Naive B cell (primary cell): ENCODE measurements at regions not wholly inside any gene's neighbourhood (a gene's known extent, or its start where the extent isn't known, plus 50 kb on each side); places are given as distances from the start of the nearest gene placed in this dataset.

Source experiments
- ATAC-seq, 2 donors: fragments of 150-1000 bp; cut with Tn5 transposase; 2 replicates each; pipeline ENCODE4 v1.10.0; 2021; ENCODE audit warnings: low read depth in 2 of 2, mild to moderate bottlenecking in 2 of 2, moderate library complexity in 2 of 2
- DNase-seq: peaks from one replicate; pipeline ENCODE4 v3.0.0; 2022
- H3K27ac Mint-ChIP-seq, 6 donors: one replicate each; pipeline ENCODE4 v1.8.0; 2020 to 2022; ENCODE audit warnings: mild to moderate bottlenecking in 6 of 6, mixed read lengths in 6 of 6, moderate library complexity in 5 of 6, inconsistent platforms in 2 of 6
- H3K27me3 Mint-ChIP-seq, 3 donors: one replicate each; pipeline ENCODE4 v1.8.0; 2021 to 2022; ENCODE audit warnings: mixed read lengths in 3 of 3, mild to moderate bottlenecking in 1 of 3
- H3K36me3 Mint-ChIP-seq, 2 donors: one replicate each; pipeline ENCODE4 v1.8.0; 2020 to 2022; ENCODE audit warnings: mixed read lengths in 2 of 2, inconsistent platforms in 1 of 2, mild to moderate bottlenecking in 1 of 2
- H3K4me1 Mint-ChIP-seq, 3 donors: one replicate each; pipeline ENCODE4 v1.8.0; 2020 to 2022; ENCODE audit warnings: mixed read lengths in 3 of 3, inconsistent platforms in 1 of 3, mild to moderate bottlenecking in 1 of 3, moderate library complexity in 1 of 3
- H3K4me3 Mint-ChIP-seq, 8 donors: one replicate each; pipeline ENCODE4 v1.8.0; 2020 to 2022; ENCODE audit warnings: mild to moderate bottlenecking in 8 of 8, mixed read lengths in 8 of 8, moderate library complexity in 8 of 8, inconsistent platforms in 2 of 8
- H3K9me3 Mint-ChIP-seq, 7 donors: one replicate each; pipeline ENCODE4 v1.8.0; 2020 to 2022; ENCODE audit warnings: mixed read lengths in 7 of 7, mild to moderate bottlenecking in 5 of 7, inconsistent platforms in 2 of 7, moderate library complexity in 1 of 7

DNA sequence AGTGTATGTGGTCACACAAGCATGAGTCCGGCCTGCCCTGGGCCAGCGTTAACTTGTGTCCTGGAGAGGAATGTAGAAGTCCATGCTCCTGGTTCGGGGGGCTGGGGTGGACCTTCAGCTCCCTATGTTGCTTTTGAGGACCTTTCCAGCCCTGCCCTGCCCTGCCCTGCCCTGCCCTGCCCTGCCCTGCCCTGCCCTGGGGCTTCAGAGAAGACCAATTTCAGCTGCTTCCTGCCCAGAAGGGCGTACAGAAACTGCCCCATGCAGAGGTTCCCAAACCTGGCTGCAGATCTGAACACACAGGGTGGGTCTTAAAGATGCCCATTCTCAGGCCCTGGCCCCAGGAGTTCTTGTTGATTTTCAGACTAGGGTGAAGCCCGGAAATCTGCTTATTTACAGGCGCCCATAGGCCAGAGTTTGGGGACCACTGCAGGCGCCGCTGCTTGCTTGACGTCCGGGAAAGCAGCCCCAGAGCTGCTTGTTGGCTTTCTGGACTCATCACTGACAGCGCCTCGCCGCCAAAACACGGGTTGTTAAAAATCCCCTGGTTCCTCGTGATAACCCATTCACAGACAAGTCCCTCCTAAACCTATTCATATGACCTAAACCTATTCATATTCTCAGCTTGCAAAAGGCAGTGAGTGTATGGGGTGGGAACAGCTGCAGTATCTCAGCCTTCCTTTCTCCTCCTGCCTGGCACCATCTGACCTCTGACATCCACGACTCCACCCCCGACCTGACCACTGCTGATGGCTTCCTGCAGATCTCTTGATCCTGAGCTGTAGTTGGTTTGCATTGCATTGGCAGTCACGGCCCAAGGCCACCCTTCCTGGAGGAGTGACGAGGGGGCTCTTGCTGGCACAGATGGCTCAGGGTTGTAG, 198.3 kb downstream of the GLI2 start:
- Mint-ChIP-seq H3K27ac (no peak overlapping the region), H3K36me3 (no peaks in the 10 kb centered on the region), H3K27me3 (peaks cover 0 to 4% (median 0%) of the 10 kb centered on the region in 3 donors), H3K4me3 (no peak overlapping the region), H3K4me1 (no peaks in the 10 kb centered on the region), H3K9me3 (peaks cover 0 to 9% (median 4%) of the 10 kb centered on the region in 7 donors)
- DNase-seq: no peak
- ATAC-seq: no peak

DNA sequence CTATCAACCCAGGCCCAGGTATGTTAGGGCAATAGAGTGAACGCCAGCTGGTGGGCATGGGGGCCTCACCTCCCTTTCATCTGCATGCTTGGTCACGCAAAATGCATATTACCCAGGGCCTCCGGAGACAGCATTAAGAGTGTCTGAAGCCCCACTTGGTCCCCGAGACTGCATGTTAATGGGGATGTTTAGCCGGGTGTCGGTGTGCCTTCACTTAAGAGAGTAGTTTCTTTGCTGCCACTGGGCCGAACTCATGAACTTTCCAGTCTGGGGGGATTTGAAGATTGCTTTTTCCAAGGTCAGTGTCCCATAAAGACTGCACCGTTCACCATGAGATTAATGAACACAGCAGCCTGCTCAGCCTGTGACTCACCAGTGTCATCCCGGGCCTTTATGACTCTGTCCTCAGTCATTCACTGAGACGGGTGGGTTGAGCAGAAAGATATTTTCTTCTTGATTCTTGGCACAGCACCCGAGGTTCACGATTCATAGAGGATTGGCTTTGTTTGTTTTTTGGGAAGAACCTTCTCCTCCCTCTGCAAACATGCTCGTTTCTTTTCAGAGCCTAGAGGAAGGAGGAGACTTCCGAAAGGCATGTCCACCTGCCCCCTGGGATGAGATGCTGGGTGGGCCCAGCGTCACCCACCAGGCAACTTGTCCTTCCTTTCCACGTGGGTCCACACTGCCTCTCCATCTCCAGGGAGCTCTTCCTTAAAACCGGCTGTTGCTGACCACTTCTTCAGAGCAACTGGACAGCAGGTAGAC, 199.1 kb downstream of the GLI2 start:
- Mint-ChIP-seq H3K4me3 (no peak overlapping the region), H3K9me3 (peaks cover 0 to 7% (median 4%) of the 10 kb centered on the region in 7 donors), H3K27me3 (peaks cover 0 to 4% (median 0%) of the 10 kb centered on the region in 3 donors), H3K36me3 (no peaks in the 10 kb centered on the region), H3K27ac (no peak overlapping the region), H3K4me1 (no peaks in the 10 kb centered on the region)
- ATAC-seq (no peak), DNase-seq (no peak)

DNA sequence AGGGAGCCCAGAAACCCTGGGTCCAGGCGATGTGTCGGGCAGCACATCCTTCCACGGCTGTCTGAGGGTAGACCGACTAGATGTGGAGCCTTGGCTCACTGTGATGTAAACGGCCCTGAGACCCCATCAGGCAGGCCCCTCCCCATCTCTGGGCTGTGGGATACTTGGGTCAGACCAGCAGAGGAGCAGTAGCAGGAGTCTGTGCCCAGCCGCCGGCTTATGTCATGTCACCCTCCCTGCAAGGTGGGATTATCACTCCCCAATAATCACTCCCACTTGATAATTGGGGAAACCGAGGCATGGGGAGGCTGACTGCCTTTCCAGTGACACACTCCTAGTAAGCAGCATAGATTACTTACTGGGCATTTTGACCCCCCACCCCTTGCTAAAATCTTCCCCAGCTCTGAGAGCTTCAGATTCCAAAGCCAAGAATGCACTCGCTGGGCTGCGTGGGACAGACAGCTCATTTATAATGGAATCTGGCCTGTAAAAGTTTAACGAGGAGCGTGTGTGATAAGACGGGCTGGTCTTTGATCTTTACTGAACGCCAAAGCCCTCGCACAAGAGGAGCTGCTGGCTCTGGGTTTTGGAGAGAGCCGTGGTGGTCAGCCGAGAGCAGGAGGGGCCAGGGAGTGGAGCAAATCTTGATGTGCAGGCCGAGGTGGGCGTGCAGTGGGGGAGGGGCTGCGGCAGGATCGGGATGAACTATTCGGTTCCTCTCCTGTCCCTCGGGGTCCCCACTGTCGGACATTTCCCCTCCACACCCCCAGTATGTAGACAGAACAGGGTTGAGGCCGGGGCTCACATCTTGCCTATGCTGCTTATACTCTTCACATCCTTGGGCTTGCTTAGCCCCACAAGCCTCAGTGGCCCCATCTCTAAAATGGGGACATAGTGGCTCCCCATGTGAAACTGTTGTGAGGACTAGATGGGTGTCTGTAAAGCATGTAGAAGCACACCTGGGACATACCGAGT, 200.0 kb downstream of the GLI2 start:
- Mint-ChIP-seq H3K9me3 (peaks cover 0 to 7% (median 4%) of the 10 kb centered on the region in 7 donors), H3K27ac (no peak overlapping the region), H3K4me1 (no peaks in the 10 kb centered on the region), H3K4me3 (no peak overlapping the region), H3K36me3 (no peaks in the 10 kb centered on the region), H3K27me3 (peaks cover 0 to 4% (median 0%) of the 10 kb centered on the region in 3 donors)
- no peak for DNase-seq
- ATAC-seq: no peak

DNA sequence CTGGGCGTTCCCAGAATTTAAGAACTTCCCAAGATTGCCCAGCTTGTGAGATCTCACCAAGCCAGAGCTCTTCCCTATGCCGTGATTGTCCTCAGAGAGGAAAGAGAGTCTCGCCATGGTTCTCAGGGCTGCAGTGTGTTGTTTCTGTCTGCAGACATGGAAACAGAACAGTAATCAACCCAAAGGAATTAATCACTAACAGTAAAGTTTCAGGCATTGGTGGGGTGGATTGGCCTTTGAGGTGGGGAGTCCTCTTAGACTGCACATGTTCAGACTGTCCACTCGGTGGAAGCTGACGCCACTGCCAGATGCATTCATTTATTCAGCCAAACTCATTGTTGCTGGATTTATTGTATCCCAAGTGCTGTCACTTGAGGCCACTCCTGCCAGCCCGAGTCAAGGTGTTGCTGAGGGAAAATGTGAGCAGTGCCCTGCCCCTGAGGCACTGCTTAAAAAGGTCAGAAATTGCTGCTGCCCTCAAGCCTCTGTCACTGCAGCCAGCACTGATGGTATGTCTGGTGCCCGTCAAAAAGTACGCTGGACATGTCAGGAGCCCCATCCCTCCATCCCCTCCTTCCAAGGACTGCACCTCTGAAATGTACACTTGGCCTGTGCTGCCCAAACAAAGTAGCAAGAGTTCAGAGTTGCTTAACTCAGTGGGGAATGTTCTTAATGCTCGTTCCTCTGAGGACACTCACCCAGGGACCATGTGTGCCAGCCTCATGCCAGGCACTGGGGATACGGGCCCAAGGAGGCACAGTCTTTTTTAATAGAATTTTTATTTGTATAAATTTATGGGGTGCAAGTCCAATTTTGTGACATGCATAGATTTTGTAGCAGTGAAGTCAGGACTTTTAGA, 201.0 kb downstream of the GLI2 start:
- no peak overlapping the region for H3K4me3 Mint-ChIP-seq
- peaks cover 0 to 4% (median 0%) of the 10 kb centered on the region in 3 donors for H3K27me3 Mint-ChIP-seq

DNA sequence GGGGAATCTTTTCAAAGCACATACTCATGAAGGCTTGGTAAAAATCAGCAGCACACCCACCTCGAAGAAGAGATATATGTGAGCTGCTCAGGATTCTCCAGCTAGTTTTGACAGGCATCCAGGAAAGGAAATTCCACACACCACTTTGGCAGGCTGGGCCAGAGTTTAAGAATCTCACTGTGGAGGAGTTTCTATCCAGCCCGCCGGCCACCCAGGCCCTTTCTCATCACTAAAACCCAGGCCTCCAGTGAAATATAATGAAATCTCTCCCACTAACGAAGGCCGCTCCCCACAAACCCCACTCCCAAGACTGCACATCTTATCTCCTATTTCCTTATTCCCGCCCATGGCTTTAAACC, 202.0 kb downstream of the GLI2 start:
- no peak for ATAC-seq
- H3K27ac Mint-ChIP-seq: no peak overlapping the region
- peaks cover 0 to 3% (median 0%) of the 10 kb centered on the region in 7 donors for H3K9me3 Mint-ChIP-seq
- no peaks in the 10 kb centered on the region for H3K4me1 Mint-ChIP-seq
- H3K27me3 Mint-ChIP-seq: peaks cover 0 to 4% (median 0%) of the 10 kb centered on the region in 3 donors
- DNase-seq: no peak
- H3K4me3 Mint-ChIP-seq: no peak overlapping the region
- no peaks in the 10 kb centered on the region for H3K36me3 Mint-ChIP-seq

More for the DNA sequence above, 201.0 kb downstream of the GLI2 start:
- Mint-ChIP-seq H3K4me1 (no peaks in the 10 kb centered on the region), H3K27ac (no peak overlapping the region), H3K36me3 (no peaks in the 10 kb centered on the region), H3K9me3 (peaks cover 0 to 3% (median 0%) of the 10 kb centered on the region in 7 donors)
- DNase-seq (no peak), ATAC-seq (no peak)

DNA sequence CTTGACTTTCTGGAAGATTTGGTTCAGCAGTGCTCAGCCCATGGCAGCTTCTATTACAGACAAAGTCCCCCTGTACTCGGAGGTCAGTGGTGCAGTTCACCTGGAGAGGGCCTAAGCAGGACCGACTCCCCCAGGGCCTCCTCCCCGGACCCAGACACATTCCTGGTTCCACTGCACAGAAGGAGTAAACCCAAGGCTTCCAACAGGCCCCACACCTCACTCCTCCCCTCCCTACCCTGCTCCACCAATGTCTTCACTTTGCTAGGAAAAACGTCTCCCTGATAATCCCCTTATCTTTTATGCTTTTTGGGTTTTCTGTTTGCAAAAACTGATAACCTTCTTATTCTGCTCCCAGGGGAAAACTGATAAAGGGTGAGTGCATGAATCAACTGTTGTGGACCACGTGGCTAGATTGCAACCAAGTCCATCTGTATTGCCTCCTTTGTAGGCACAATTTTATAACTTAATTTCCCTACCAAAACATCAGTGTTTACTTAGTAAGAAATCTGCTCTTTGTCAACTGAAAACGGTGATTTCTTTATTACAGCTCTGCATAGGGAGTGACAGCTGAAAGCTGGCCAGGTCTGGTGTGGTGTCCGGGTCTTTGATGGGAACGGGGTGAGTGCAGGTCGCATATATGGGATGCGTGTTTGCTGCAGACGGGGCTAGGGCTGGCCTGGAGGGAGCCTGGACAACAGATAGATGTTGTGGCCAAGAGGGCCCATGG, 202.5 kb downstream of the GLI2 start:
- no peak for DNase-seq
- no peaks in the 10 kb centered on the region for H3K36me3 Mint-ChIP-seq
- no peaks in the 10 kb centered on the region for H3K4me1 Mint-ChIP-seq
- H3K9me3 Mint-ChIP-seq: peaks cover 0 to 6% (median 0%) of the 10 kb centered on the region in 7 donors
- no peak overlapping the region for H3K4me3 Mint-ChIP-seq
- H3K27ac Mint-ChIP-seq: no peak overlapping the region
- peaks cover 0 to 9% (median 0%) of the 10 kb centered on the region in 3 donors for H3K27me3 Mint-ChIP-seq
- ATAC-seq: no peak

DNA sequence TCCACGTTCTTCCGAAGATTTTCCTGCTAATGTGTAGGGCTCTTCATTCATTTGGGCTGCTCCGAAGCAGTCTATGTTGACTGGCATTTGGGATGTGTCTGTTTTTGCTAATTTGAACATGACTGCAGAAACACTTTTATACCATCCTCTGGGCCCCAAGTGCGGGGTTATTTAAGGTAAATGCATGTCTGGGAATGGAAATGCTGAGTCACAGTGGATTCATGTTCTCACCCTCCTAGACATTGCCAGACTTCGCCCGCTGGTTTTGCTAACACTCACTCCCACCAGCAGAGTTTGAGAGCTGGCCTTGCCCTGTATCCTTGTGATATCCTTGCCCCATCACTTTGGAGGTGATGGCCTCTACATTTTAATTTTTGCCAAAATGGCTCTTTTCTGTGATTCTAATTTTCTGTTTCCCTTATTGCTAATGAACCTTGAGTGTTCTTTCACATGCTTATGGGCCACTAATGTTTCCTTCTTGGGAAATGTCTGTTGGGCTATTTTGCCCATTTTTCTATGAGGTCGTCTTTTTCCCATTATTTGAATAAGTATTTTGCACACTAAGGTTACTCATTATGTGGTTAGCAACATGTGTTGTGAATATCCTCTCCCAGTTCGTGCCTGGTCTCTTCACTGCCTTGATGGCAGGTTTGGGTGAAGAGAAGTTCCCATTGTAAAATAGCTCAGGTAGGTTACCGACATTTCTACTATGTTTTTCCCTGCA, 204.1 kb downstream of the GLI2 start:
- DNase-seq: no peak
- peaks cover 0 to 6% (median 0%) of the 10 kb centered on the region in 7 donors for H3K9me3 Mint-ChIP-seq
- peak overlapping the region in 1 of 6 donors; percentile 53 for H3K27ac Mint-ChIP-seq
- H3K4me3 Mint-ChIP-seq: no peak overlapping the region
- H3K4me1 Mint-ChIP-seq: no peaks in the 10 kb centered on the region
- ATAC-seq: no peak
- no peaks in the 10 kb centered on the region for H3K36me3 Mint-ChIP-seq
- H3K27me3 Mint-ChIP-seq: peaks cover 0 to 9% (median 0%) of the 10 kb centered on the region in 3 donors

DNA sequence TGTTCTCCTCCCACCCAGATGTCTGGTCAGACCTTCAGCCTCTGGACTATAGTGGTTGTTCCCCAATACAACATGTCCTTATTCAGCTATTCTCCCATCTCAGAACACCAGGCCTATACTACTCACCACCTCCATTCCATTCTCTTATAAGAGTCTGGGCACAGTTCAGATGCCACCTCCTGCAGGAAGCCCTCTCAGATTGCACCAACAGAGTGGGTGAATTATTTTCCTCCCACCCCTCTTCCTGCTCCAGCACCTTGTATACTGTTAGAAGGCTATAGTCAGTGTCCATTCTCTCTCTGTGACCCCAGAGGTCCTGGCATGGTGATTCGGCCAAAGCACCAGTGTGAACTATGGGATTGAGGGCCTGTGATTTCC, 204.6 kb downstream of the GLI2 start:
- Mint-ChIP-seq H3K27ac (peak overlapping the region in 1 of 6 donors; percentile 53), H3K36me3 (no peaks in the 10 kb centered on the region), H3K4me3 (no peak overlapping the region), H3K27me3 (peaks cover 0 to 9% (median 0%) of the 10 kb centered on the region in 3 donors), H3K4me1 (no peaks in the 10 kb centered on the region), H3K9me3 (peaks cover 0 to 6% (median 0%) of the 10 kb centered on the region in 7 donors)
- no peak for ATAC-seq
- DNase-seq: no peak

DNA sequence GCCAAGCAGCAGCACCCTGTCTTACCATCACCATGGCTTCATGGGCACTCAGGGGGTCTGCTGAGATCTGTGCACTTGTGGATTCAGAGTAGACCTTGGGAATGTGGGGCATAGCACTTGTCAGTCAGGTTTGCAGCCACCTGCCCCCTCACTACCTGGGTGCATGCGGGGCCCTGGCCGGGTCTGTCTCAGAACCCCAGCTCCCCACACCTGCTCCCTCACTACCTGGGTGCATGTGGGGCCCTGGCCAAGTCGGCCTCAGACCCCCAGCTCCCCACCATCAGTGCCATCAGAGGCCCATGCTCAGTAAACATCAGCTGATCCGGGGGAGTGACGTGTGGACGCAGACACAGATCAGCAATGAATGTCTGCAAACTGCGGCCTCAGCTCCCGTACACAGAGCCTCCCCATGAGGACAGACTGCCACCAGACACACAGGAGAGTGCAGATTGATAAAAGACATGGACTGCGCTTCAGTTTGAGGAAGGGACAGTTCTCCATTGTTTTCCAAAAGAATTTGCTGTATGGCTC, 205.1 kb downstream of the GLI2 start:
- Mint-ChIP-seq H3K36me3 (no peaks in the 10 kb centered on the region), H3K27ac (no peak overlapping the region), H3K4me3 (no peak overlapping the region), H3K4me1 (no peaks in the 10 kb centered on the region), H3K9me3 (peaks cover 0 to 6% (median 0%) of the 10 kb centered on the region in 7 donors), H3K27me3 (peaks cover 0 to 9% (median 0%) of the 10 kb centered on the region in 3 donors)
- ATAC-seq (no peak), DNase-seq (no peak)

DNA sequence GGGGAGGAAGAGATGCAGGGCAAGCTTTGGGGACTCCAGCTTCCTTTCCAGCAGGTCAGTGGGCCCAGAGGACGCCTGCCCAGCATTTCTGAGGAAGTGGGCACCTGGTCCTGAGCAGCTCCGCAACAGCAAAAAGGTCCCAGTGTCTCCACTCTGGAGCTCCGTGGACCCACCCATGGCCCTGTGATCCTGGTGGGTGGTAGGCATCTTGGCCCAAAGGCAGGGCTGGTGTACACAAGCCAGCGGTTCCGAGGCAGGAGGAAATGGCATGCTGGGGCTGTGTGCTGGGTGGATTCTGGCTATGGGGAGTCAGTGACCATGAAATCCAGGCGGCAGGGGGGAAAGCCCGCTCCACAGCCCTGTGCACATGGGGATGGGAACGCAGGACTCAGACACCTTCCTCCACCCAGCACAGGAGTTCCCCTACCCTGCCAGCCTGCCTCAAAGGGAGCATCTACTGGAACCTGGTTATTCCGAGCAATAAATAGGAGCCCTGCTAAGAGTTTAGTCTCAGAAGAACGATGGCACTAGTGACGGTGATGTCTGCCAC, 206.0 kb downstream of the GLI2 start:
- Mint-ChIP-seq H3K4me3 (no peak overlapping the region), H3K27ac (no peak overlapping the region), H3K9me3 (peaks cover 0 to 6% (median 0%) of the 10 kb centered on the region in 7 donors), H3K4me1 (no peaks in the 10 kb centered on the region), H3K36me3 (no peaks in the 10 kb centered on the region), H3K27me3 (peaks cover 0 to 9% (median 0%) of the 10 kb centered on the region in 3 donors)
- no peak for DNase-seq
- no peak for ATAC-seq

DNA sequence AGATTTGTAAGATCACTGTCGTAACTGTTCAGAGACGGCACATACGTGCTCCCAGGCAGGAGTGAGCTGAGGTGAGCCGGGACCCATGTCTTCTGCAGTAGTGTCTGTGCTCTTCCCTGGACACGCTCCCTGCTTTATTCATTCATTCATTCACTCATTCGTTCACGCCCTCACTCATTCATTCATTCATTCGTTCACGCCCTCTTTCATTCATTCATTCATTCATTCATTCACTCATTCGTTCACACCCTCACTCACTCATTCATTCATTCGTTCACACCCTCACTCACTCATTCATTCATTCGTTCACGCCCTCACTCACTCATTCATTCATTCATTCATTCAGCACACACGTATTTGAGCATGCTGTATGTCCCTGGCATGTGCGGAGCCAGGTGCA, 207.0 kb downstream of the GLI2 start:
- no peaks in the 10 kb centered on the region for H3K36me3 Mint-ChIP-seq
- H3K9me3 Mint-ChIP-seq: peaks cover 0 to 6% (median 0%) of the 10 kb centered on the region in 7 donors
- DNase-seq (no peak), ATAC-seq (no peak)
- H3K27me3 Mint-ChIP-seq: peaks cover 0 to 9% (median 0%) of the 10 kb centered on the region in 3 donors
- no peaks in the 10 kb centered on the region for H3K4me1 Mint-ChIP-seq
- no peak overlapping the region for H3K27ac Mint-ChIP-seq
- H3K4me3 Mint-ChIP-seq: peak overlapping the region in 1 of 8 donors; percentile 31
